ENCODE measurements at regions not wholly inside any gene's neighbourhood (a gene's known extent, or its start where the extent isn't known, plus 50 kb on each side); places are given as distances from the start of the nearest gene placed in this dataset.

- no peak for DNase-seq
These were observed 280.9 kb downstream of the HRH4 start for GRCh38 chr18:24741321-24741720.

DNA sequence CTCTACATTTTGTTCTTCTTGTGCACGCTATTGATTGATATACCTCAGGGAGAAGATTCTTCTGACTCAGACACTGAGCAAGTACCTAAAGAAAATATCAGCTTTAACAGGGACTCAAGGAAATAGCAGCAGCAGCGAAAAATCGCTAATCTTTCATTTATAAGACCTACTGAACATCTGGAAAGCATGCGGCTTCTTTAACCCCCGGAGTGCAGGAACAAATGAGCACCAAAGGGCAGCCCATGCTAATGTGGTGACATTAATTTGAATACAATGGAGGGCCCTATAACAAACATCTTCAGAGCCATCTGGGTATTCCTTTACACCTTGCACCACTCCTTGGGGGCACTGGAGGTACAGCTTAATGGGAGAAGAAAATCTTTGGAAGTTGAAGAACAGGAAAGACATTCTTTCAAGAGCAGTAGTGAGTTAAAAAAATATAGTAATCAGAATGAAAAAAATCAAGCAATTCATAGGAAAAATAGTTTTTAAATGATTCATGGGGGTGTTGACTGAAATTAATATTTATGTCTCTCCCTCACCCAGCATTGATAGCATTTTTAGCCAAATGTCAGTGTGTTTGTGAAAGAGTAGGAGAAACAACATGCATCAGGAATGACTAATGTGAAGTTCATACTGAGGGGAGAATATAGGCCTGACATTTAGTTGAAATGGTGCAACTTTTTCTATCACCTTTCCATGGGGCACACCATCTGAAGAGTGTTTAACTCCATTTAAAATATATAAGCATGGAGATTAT is 281.7 kb downstream of the HRH4 start:
- no peak for DNase-seq

- no peak for DNase-seq
These were observed 294.3 kb downstream of the HRH4 start for GRCh38 chr18:24754583-24755253.

GRCh38 chr18:24756385-24756784 is 295.9 kb downstream of the HRH4 start:
- no peak for DNase-seq

- DNase-seq = no peak
These were observed 296.7 kb downstream of the HRH4 start for GRCh38 chr18:24757134-24757533.

- DNase-seq = no peak
These were observed 301.3 kb downstream of the HRH4 start for GRCh38 chr18:24761765-24762164.

DNA sequence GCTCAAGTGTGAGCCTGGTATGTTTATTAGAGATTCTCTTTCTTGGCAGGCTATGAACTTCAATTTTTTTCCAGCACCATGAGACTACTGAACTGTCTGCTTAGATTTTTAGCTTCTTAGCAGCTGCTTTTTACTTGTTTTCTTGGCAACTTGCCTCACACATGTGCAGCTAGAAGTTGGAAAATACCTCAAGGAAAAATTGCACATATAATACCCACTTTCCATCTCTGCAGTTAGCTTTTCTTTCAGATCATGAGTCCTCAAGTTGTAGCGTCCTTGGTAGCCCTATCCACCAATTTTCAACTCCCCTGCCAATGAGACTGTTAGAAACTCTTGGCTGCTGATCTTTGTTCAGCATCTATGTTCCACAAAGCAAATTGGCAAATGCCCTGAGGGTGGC is 302.1 kb downstream of the HRH4 start:
- DNase-seq = no peak

GRCh38 chr18:24763765-24764513 is 303.5 kb downstream of the HRH4 start:
- DNase-seq = no peak

DNA sequence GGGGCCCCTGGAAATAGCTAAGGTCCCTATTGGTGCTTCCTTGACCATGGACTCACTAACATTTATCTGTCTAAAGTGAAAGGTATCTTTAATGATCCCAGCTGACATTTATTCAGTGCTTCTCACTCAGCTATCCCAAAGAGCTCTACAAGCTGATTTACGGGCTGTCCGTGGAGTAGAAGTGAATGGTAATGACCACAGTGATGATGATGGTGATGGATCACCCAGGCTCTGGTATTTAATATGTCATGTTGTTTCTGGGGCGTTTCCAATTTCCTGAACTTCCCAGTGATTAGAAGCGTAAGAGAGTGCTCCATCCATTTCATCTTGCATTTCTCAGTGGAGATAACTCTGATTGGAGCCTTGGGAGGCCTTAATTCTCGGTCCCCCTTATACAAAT is 304.3 kb downstream of the HRH4 start:
- no peak for DNase-seq

DNA sequence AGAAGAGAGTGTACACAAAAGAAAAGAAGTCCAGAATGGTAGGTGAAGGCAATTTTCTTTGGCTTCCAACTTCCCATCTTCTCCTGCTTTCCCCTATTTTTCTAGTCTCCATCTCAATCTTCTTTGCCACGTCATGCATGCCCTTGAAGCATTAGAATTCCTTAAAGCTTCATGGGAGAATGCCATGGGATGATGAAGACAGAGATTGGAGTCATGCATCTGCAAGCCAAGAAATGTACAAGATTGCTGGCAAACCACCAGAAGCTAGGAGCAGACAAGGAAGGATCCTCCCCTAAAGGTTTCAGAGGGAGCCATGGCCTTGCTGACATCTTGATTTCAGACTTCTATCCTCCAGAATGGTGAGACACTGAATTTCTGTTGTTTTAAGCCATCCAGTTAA is 305.9 kb downstream of the HRH4 start:
- no peak for DNase-seq

DNA sequence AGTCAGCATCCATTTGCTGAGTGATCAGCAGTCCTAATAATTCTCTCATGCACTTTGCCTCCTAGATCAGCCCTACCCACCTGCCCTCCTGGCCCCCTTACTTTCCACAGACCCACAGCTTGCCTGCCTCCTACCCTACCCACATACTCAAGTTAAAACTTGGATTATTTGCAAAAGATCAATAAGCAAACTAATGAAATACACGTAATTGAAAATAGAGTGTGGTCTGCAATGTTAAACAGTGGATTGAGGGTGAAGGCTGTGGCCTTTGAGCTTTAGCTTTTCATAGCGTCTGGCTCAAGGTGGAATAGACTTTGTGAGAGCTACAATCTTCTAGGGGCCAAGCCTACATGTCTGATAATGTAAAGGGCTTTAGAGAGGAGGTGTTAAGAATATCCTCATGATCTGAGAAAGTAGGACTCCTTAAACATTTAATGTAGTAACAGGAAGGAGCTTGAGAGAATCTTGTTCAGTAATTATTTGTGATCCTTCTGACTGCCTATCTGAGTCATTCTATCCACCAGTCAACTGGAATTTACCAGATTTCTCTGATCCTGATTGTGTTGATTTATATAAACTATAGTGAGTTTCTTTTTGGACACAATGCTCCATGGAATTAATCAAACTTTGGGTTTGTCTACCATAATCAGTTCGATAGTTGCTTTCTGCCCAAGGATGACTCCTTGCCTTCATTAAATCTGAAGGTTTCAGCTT is 310.0 kb downstream of the HRH4 start:
- DNase-seq = no peak

DNA sequence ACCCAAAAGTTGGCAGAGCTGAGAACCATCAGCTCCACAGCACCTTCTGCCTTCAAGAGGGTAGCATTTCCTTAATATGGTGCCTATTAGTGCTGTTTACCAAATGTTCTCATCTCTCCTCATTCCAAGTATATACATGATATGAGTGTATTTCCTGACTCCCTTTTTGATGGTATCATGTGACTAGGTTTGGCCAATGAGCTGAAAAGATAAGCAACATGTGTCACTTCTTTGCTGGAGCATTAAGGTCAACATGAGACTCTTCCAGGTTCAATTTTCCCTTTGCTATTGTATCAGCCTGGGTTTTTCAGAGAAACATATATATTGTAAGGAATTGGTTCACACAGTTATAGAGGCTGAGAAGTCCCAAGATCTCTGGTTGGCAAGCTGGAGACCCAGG is 310.9 kb downstream of the HRH4 start:
- no peak for DNase-seq

GRCh38 chr18:24773101-24773500 is 312.7 kb downstream of the HRH4 start:
- DNase-seq = no peak

GRCh38 chr18:24776019-24776418 is 315.6 kb downstream of the HRH4 start:
- no peak for DNase-seq

DNA sequence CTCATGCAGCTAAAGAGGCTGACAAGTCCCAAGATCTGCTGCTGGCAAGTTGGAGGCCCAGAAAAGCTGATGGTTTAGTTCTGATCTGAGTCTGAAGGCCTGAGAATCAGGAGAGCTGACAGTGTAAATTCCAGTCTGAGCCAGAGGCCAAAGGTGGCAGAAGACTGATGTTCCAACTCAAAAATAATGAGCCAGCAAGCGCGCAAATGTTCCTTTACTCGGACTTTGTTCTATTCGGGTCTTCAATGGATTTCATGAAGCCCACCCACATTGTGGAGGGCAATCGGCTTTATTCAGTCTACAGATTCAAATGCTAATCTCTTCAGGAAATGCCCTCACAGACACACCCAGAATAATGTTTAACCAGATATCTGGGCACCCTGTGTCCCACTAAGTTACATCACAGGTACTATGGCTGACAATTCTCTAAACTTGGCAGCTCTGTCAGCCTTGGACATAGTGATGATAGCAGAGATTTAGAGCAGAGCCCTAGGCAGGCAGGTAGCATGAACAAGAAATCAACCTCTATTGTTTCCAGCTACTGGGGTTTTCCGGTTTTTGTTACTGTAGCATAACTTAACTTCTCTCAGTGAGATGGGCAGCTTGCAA is 318.5 kb downstream of the HRH4 start:
- DNase-seq = no peak

DNA sequence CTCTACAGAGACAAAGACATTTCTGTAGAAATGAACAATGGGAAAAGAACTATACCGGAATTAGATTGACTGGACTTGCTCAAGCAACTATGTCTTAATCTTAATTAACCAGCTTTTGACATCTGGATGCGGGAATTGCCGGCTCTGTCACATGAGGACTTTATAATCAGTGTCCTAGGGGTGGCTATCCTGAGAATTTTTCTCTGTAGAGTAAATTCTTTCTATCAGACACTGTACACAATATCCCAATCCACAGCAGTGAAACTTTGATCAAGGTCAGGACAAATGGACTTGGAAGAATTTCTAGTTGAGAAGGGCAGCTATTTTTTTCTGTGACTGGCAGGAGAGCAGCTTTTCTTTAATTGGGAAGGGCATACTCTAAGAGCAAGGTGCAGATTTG is 322.1 kb downstream of the HRH4 start:
- DNase-seq = no peak

DNA sequence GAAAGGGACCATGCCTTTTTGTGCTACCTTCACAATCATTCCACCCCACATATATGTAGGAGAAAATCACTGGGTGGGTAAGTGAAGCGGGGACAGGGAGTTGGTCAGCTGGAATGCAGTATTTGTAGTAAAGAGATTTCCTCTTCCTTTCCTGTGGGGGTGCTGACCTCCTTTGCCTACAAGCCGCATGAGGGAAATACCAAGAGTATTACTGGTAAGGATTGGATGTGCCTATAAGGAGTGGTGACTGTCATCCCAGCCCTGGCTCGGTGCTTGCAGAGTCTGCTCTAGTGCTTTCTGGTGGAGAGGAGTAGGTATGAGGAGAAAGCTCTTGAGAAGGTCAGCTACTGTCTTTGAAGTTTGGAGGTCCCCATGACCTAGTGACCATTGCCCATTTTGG is 324.6 kb downstream of the HRH4 start:
- no peak for DNase-seq

DNA sequence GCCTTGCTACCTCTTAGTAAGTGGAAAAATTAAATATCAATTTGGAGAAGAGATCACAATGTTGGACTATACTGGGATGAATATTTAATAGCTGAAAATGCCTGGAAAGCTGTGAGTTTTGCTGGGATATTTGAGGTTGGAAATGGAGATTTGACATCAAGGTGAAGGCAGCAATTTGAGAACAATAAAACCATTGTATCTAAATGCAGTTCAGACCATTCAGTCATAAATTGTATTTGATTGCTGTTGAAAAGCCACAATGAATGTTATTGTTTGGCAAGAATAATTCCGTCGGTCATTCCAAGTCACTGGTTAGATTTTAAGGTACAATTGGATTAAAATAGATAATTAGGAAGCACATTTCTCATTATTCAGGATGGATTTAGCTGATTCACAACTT is 325.6 kb downstream of the HRH4 start:
- DNase-seq = no peak

DNA sequence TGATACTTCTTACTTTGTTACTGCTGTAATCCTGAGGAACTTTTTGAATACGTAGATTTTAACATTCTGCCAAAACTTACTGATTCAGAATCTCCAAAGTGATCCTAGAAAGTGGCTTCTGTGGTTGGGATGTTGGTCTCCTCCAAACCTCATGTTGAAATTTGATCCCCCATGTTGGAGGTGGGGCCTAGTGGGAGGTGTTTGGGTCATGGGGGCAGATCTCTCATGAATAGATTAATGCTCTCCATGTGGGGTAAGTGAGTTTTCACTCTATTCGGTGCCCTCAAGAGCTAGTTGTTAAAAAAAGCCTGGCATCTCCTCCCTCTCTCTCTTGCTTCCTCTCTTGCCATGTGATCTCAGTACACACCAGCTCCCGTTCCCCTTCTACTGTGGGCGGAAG is 329.9 kb downstream of the HRH4 start:
- no peak for DNase-seq

DNA sequence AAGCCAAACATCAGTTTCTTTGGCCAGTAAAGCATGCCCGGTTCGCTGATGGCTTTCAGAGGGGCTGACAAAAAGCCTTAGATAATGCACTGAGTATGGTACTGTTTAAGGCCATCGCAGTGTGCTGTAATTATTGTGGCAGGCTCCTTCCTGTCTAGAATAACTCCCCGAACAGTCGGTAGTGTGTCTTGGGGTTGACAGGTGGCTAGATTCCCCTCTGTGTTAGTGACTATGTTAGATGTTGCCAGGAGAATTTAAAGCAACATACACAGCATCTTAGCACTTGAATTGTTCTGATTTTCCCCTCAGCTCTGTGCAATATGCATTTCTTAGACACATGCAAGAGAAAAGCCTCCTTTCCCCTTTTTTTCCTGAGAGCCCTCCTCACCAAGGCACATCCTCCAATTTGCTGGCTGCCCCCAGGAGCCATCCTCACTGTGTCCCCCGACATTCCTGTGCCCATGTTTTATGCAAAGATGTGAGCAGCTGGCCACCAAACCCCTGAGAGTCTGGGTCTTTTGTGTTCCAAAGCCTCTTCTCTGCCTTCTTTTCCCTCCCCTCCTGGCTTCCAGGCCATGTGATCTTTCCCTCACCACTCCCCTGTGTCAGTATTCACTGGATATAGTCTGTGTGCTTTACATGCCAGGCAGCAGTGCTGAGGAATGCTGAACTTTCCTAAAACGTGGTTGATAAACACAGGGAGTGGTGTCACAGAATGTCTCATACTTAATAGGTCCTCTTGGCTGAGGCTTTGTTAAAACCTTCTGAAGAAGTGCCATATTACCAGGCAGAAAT is 331.5 kb downstream of the HRH4 start:
- DNase-seq = no peak

DNA sequence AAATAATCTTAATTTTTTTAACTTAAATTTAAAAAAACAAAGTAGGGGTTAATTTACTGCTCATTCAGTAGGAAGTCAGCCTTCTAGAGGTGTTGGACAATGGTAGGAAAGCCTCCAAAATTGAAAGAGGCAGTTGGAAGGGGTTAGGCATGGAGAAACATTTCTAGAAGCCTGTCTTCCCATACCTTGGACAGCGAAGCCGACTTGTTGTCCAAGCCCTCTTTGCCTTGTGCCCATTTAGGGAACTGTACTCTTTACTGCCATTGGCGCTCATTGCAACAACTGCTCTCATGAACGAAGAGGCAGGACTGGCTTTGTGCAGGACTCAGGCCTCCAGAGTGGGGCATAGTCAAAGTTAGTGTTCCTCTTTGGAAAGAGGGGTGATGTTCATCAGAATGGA is 333.3 kb downstream of the HRH4 start:
- DNase-seq = no peak

DNA sequence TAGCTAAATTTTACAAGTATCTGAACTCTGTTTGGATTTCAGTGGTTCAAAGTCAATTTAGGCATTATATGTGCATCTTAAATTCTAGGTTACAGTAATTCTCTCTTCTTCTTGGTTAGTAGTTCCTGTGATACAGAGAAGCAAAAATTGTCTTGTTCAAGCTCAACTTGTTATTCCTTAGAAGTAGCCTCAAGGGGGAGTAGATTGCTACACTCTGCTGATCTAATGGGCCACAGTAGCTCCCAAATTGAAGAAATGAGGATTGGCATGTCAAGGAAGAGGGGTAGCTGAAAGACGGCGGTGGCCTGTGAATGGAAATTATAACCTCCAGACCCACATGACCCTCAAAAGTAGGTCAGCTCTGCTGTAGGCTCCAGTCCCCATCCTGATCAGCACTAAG is 334.7 kb downstream of the HRH4 start:
- no peak for DNase-seq
